ENCODE measurements at regions not wholly inside any gene's neighbourhood (a gene's known extent, or its start where the extent isn't known, plus 50 kb on each side); places are given as distances from the start of the nearest gene placed in this dataset.
"Not testable (repeated sequence)": the region's sequence is repeated elsewhere in the genome, so short reads cannot be mapped to it uniquely, and the experiment has no call there.

GRCh38 chr1:229148041-229148671 lies 122.8 kb upstream of the RAB4A start:
- Histone ChIP-seq H3K27ac (peak overlapping the region in 1 of 2 donors; percentile 22), H3K36me3 (no peaks in the 10 kb centered on the region), H3K4me3 (no peak overlapping the region), H3K27me3 (no peaks in the 10 kb centered on the region), H3K9me3 (no peaks in the 10 kb centered on the region), H3K4me1 (peaks cover 0 to 16% of the 10 kb centered on the region in 2 donors)
- peak; percentile 76 for DNase-seq (ENCODE audit: low spot score)
- no peak for TF ChIP-seq CTCF (IDR thresholded peaks at IDR 0.05)

GRCh38 chr1:229148743-229149142 lies 122.2 kb upstream of the RAB4A start:
- no peak for TF ChIP-seq CTCF (IDR thresholded peaks at IDR 0.05)
- Histone ChIP-seq H3K27ac (no peak overlapping the region), H3K4me1 (peaks cover 0 to 16% of the 10 kb centered on the region in 2 donors), H3K4me3 (no peak overlapping the region), H3K27me3 (no peaks in the 10 kb centered on the region), H3K9me3 (no peaks in the 10 kb centered on the region), H3K36me3 (no peaks in the 10 kb centered on the region)
- DNase-seq (ENCODE audit: low spot score) = no peak

- H3K27ac ChIP-seq = no peak overlapping the region
- H3K36me3 ChIP-seq = no peaks in the 10 kb centered on the region
- H3K9me3 ChIP-seq = no peaks in the 10 kb centered on the region
- no peak for DNase-seq (ENCODE audit: low spot score)
- peaks cover 0 to 16% of the 10 kb centered on the region in 2 donors for H3K4me1 ChIP-seq
- no peak overlapping the region for H3K4me3 ChIP-seq
- H3K27me3 ChIP-seq = no peaks in the 10 kb centered on the region
- TF ChIP-seq CTCF (IDR thresholded peaks at IDR 0.05) = no peak
Observed at GRCh38 chr1:229149435-229149834, 121.5 kb upstream of the RAB4A start.

GRCh38 chr1:229150518-229150917 lies 120.4 kb upstream of the RAB4A start:
- Histone ChIP-seq H3K4me1 (peaks cover 0 to 16% of the 10 kb centered on the region in 2 donors), H3K27ac (no peak overlapping the region), H3K36me3 (no peaks in the 10 kb centered on the region), H3K4me3 (no peak overlapping the region), H3K9me3 (no peaks in the 10 kb centered on the region), H3K27me3 (no peaks in the 10 kb centered on the region)
- no peak for TF ChIP-seq CTCF (IDR thresholded peaks at IDR 0.05)
- DNase-seq (ENCODE audit: low spot score) = no peak

GRCh38 chr1:229151412-229151811 lies 119.5 kb upstream of the RAB4A start:
- not testable (repeated sequence) for H3K27ac ChIP-seq; H3K4me3 ChIP-seq; H3K27me3 ChIP-seq; H3K36me3 ChIP-seq; H3K9me3 ChIP-seq; DNase-seq (ENCODE audit: low spot score)
- peaks cover 0 to 16% of the 10 kb centered on the region in 2 donors for H3K4me1 ChIP-seq

GRCh38 chr1:229152311-229152710 lies 118.6 kb upstream of the RAB4A start:
- no peaks in the 10 kb centered on the region for H3K27me3 ChIP-seq
- H3K4me3 ChIP-seq = no peak overlapping the region
- no peak for DNase-seq (ENCODE audit: low spot score)
- no peak for TF ChIP-seq CTCF (IDR thresholded peaks at IDR 0.05)
- H3K9me3 ChIP-seq = no peaks in the 10 kb centered on the region
- H3K4me1 ChIP-seq = peaks cover 0 to 9% of the 10 kb centered on the region in 2 donors
- H3K36me3 ChIP-seq = no peaks in the 10 kb centered on the region
- no peak overlapping the region for H3K27ac ChIP-seq
